ENCODE measurements at regions not wholly inside any gene's neighbourhood (a gene's known extent, or its start where the extent isn't known, plus 50 kb on each side); places are given as distances from the start of the nearest gene placed in this dataset.

DNA sequence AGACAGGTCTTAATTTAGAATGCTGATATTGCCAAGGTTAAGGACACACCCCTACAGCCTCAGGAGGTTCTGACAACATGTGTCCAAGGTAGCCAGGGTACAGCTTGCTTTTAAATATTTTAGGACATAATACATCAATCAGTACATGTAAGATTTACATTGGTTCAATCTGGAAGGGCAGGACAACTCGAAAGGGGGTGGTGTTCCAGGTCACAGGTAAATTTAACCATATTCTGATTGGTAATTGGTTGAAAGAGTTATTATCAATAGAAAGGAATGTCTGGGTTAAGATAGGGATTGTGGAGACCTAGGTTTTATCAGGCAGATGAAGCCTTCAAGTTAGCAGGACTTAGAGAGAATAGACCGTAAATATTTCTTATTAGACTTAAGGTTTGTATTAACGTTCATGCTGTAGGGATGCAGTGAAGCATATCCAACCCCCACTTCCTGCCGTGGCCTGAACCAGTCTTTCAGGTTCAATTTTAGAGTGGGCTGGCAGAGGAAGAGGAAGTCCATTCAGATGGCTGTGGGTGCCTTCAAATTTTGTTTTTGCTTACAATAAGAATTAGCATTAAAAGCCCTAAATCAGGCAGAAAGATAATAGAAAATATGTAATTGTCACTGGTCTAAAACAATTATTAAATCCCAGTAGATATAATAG is 136.5 kb upstream of the GALNTL6 start:
- WGBS (ENCODE audit: insufficient coverage), result no CpG with 5 or more reads among the region's 4 CpGs
- H3K36me3 Mint-ChIP-seq, result no peaks in the 10 kb centered on the region
- H3K27ac Mint-ChIP-seq, result no peak overlapping the region
- H3K4me1 ChIP-seq (ENCODE audit: control insufficient read depth in 1 of 2, extremely low read depth in 1 of 2, insufficient read depth in 2 of 2, low read length in 2 of 2), result no peaks in the 10 kb centered on the region
- H3K27me3 ChIP-seq (replicated peaks in 1 of 2; ENCODE audit: control insufficient read depth in 2 of 2, extremely low read depth in 1 of 2, insufficient read depth in 2 of 2, low read length in 1 of 2), result no peaks in the 10 kb centered on the region
- H3K36me3 ChIP-seq (ENCODE audit: control insufficient read depth in 2 of 2, extremely low read depth in 1 of 2, insufficient read depth in 1 of 2, low read length in 1 of 2), result no peaks in the 10 kb centered on the region
- H3K4me3 Mint-ChIP-seq, result no peak overlapping the region
- H3K4me1 Mint-ChIP-seq, result no peaks in the 10 kb centered on the region
- H3K4me3 ChIP-seq (ENCODE audit: control insufficient read depth in 1 of 2, extremely low read depth in 1 of 2, low read length in 1 of 2), result no peak overlapping the region
- H3K27ac ChIP-seq (ENCODE audit: low read length), result no peak overlapping the region
- DNase-seq (no peak), ATAC-seq (replicated peaks in 1 of 4) (no peak)
- H3K9me3 ChIP-seq, result no peaks in the 10 kb centered on the region
- H3K27me3 Mint-ChIP-seq, result no peaks in the 10 kb centered on the region
- CTCF ChIA-PET, result no interaction called here
- POLR2A ChIA-PET, result no interaction called here
- H3K9me3 Mint-ChIP-seq, result peaks cover 0 to 8% (median 2%) of the 10 kb centered on the region in 3 donors

DNA sequence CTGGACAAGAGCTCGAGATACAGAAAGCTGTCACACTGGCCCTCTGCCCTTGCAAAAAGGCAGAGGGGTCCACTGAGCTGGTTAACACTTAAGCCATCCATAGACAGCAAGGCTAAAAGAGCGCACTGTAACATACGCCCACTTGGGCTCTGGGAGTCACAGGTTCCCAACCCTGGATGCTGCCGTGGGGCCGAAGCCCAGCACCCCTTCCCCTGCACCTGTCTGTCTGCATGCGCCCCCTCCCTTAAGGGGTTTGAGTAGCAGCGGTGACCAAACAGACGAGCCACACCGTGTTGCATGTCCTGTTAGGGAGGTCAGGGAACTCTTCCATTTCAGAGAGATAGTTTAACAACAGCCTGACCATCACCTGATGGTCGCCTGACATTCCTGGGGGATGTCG is 138.4 kb upstream of the GALNTL6 start:
- Histone ChIP-seq H3K4me1 (ENCODE audit: control insufficient read depth in 1 of 2, extremely low read depth in 1 of 2, insufficient read depth in 2 of 2, low read length in 2 of 2) (no peaks in the 10 kb centered on the region), H3K27me3 (replicated peaks in 1 of 2; ENCODE audit: control insufficient read depth in 2 of 2, extremely low read depth in 1 of 2, insufficient read depth in 2 of 2, low read length in 1 of 2) (no peaks in the 10 kb centered on the region), H3K4me3 (ENCODE audit: control insufficient read depth in 1 of 2, extremely low read depth in 1 of 2, low read length in 1 of 2) (no peak overlapping the region), H3K9me3 (no peaks in the 10 kb centered on the region), H3K36me3 (ENCODE audit: control insufficient read depth in 2 of 2, extremely low read depth in 1 of 2, insufficient read depth in 1 of 2, low read length in 1 of 2) (no peaks in the 10 kb centered on the region), H3K27ac (ENCODE audit: low read length) (no peak overlapping the region)
- Mint-ChIP-seq H3K9me3 (peaks cover 0 to 5% (median 5%) of the 10 kb centered on the region in 3 donors), H3K4me3 (no peak overlapping the region), H3K27ac (no peak overlapping the region), H3K27me3 (no peaks in the 10 kb centered on the region), H3K36me3 (no peaks in the 10 kb centered on the region), H3K4me1 (no peaks in the 10 kb centered on the region)
- CTCF ChIA-PET, result no interaction called here
- 76% methylated on average over 4 of the region's 11 CpGs for WGBS (ENCODE audit: insufficient coverage)
- ATAC-seq (replicated peaks in 1 of 4) (no peak), DNase-seq (no peak)
- POLR2A ChIA-PET, result no interaction called here

DNA sequence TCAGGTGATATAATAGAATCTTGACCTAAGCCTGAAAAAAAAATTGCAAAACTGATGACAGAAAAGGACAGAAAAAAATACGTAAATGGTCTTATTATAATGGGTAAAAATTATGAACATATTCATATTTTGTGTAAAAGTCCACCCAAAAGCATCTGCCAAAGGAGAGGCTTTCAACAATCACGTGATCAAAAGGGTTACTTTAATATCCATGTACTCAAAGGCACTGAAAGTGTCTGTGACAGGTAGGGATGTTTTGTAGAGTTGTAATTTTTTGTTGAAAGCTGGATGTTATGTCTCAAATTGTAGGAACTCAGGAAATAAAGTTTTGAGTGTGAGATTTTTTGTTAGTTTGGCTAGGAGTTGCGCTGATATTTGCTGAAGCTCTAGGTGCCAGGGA is 144.8 kb upstream of the GALNTL6 start:
- H3K9me3 Mint-ChIP-seq, result peaks cover 0 to 5% (median 3%) of the 10 kb centered on the region in 3 donors
- no peaks in the 10 kb centered on the region for H3K4me1 ChIP-seq (ENCODE audit: control insufficient read depth in 1 of 2, extremely low read depth in 1 of 2, insufficient read depth in 2 of 2, low read length in 2 of 2)
- H3K36me3 Mint-ChIP-seq, result no peaks in the 10 kb centered on the region
- H3K4me1 Mint-ChIP-seq, result no peaks in the 10 kb centered on the region
- no peak overlapping the region for H3K4me3 ChIP-seq (ENCODE audit: control insufficient read depth in 1 of 2, extremely low read depth in 1 of 2, low read length in 1 of 2)
- H3K9me3 ChIP-seq, result no peaks in the 10 kb centered on the region
- H3K27me3 Mint-ChIP-seq, result no peaks in the 10 kb centered on the region
- no peak overlapping the region for H3K4me3 Mint-ChIP-seq
- ChIA-PET POLR2A (no interaction called here), CTCF (no interaction called here)
- no peaks in the 10 kb centered on the region for H3K36me3 ChIP-seq (ENCODE audit: control insufficient read depth in 2 of 2, extremely low read depth in 1 of 2, insufficient read depth in 1 of 2, low read length in 1 of 2)
- H3K27me3 ChIP-seq (replicated peaks in 1 of 2; ENCODE audit: control insufficient read depth in 2 of 2, extremely low read depth in 1 of 2, insufficient read depth in 2 of 2, low read length in 1 of 2), result no peaks in the 10 kb centered on the region
- H3K27ac Mint-ChIP-seq, result no peak overlapping the region
- H3K27ac ChIP-seq (ENCODE audit: low read length), result no peak overlapping the region
- DNase-seq (no peak), ATAC-seq (replicated peaks in 1 of 4) (no peak)
- no CpG with 5 or more reads among the region's 3 CpGs for WGBS (ENCODE audit: insufficient coverage)

DNA sequence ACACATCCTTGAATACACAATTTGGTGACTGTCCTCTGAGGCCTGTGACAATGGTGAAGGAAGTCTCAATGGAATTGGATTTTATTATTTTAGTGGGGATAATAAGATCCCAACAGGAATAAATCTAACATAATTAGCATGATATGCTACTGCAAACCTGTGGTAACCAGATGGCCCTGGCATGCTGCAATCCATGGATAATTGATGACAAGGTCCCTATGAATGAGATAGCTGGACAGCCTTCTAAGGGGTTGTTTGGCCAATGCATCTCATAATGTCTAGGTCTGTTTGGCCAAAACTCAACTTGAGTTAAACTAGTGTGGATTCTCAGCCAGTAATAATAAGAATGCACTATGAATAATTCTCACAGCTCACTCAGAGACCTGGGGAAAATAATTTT is 145.3 kb upstream of the GALNTL6 start:
- no peaks in the 10 kb centered on the region for H3K9me3 ChIP-seq
- no peaks in the 10 kb centered on the region for H3K4me1 ChIP-seq (ENCODE audit: control insufficient read depth in 1 of 2, extremely low read depth in 1 of 2, insufficient read depth in 2 of 2, low read length in 2 of 2)
- Mint-ChIP-seq H3K27me3 (no peaks in the 10 kb centered on the region), H3K9me3 (peaks cover 0 to 3% (median 2%) of the 10 kb centered on the region in 3 donors), H3K36me3 (no peaks in the 10 kb centered on the region), H3K4me3 (no peak overlapping the region), H3K27ac (no peak overlapping the region), H3K4me1 (no peaks in the 10 kb centered on the region)
- no peak for DNase-seq
- no peaks in the 10 kb centered on the region for H3K36me3 ChIP-seq (ENCODE audit: control insufficient read depth in 2 of 2, extremely low read depth in 1 of 2, insufficient read depth in 1 of 2, low read length in 1 of 2)
- H3K27me3 ChIP-seq (replicated peaks in 1 of 2; ENCODE audit: control insufficient read depth in 2 of 2, extremely low read depth in 1 of 2, insufficient read depth in 2 of 2, low read length in 1 of 2), result no peaks in the 10 kb centered on the region
- no peak for ATAC-seq (replicated peaks in 1 of 4)
- no peak overlapping the region for H3K27ac ChIP-seq (ENCODE audit: low read length)
- no peak overlapping the region for H3K4me3 ChIP-seq (ENCODE audit: control insufficient read depth in 1 of 2, extremely low read depth in 1 of 2, low read length in 1 of 2)
- ChIA-PET POLR2A (no interaction called here), CTCF (no interaction called here)

DNA sequence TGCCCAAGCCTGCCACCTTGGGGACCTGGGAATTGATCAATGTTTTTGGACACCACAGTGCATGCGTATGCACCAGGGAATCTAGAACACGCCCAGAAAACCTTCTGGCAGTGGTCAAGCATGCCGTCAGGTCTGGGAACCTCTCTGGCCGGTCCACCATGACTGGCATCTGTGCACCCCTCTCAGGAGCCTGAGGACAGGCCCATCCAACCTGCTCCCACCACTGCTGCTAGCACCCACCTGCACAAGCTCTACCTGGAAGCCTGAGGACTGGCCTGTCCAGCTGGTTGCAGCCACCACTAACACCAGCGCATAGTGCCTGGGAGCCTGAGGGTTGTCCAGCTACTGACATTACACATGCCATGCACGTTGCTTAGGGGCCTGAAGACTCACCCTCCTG is 162.1 kb upstream of the GALNTL6 start:
- no peak overlapping the region for H3K27ac ChIP-seq (ENCODE audit: low read length)
- no peaks in the 10 kb centered on the region for H3K36me3 ChIP-seq (ENCODE audit: control insufficient read depth in 2 of 2, extremely low read depth in 1 of 2, insufficient read depth in 1 of 2, low read length in 1 of 2)
- POLR2A ChIA-PET, result no interaction called here
- H3K4me1 Mint-ChIP-seq, result no peaks in the 10 kb centered on the region
- peaks cover 0 to 11% (median 0%) of the 10 kb centered on the region in 3 donors for H3K9me3 Mint-ChIP-seq
- no peaks in the 10 kb centered on the region for H3K4me1 ChIP-seq (ENCODE audit: control insufficient read depth in 1 of 2, extremely low read depth in 1 of 2, insufficient read depth in 2 of 2, low read length in 2 of 2)
- no peak overlapping the region for H3K4me3 ChIP-seq (ENCODE audit: control insufficient read depth in 1 of 2, extremely low read depth in 1 of 2, low read length in 1 of 2)
- H3K36me3 Mint-ChIP-seq, result no peaks in the 10 kb centered on the region
- H3K9me3 ChIP-seq, result no peaks in the 10 kb centered on the region
- CTCF ChIA-PET, result no interaction called here
- DNase-seq, result no peak
- no peak for ATAC-seq (replicated peaks in 1 of 4)
- no peaks in the 10 kb centered on the region for H3K27me3 ChIP-seq (replicated peaks in 1 of 2; ENCODE audit: control insufficient read depth in 2 of 2, extremely low read depth in 1 of 2, insufficient read depth in 2 of 2, low read length in 1 of 2)
- H3K27ac Mint-ChIP-seq, result no peak overlapping the region
- WGBS (ENCODE audit: insufficient coverage), result 83% methylated on average over 6 of the region's 6 CpGs
- H3K27me3 Mint-ChIP-seq, result no peaks in the 10 kb centered on the region
- H3K4me3 Mint-ChIP-seq, result no peak overlapping the region

DNA sequence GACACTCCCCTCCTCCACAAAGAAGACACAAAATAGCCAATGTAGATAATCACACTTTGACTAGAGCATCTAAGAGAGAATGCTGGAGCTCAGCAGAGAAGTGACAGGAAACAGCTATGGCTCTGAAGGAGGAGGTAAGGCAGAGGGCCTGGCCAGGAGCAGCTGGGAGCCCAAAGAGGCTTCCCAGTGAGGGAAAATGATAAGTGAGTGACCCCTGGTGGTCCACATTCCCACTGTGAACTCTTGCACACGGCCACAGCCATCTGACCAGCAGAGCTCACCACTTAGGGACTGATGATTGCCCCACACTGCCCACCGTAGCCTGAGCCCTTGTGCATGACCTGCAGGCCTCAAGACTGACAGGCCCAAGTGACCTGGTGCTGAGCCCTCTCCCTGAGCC is 162.7 kb upstream of the GALNTL6 start:
- Mint-ChIP-seq H3K27ac (no peak overlapping the region), H3K36me3 (no peaks in the 10 kb centered on the region), H3K9me3 (peaks cover 0 to 11% (median 0%) of the 10 kb centered on the region in 3 donors), H3K4me3 (no peak overlapping the region), H3K27me3 (no peaks in the 10 kb centered on the region), H3K4me1 (no peaks in the 10 kb centered on the region)
- 63% methylated on average over 2 of the region's 2 CpGs for WGBS (ENCODE audit: insufficient coverage)
- DNase-seq (no peak), ATAC-seq (replicated peaks in 1 of 4) (no peak)
- no peaks in the 10 kb centered on the region for H3K27me3 ChIP-seq (replicated peaks in 1 of 2; ENCODE audit: control insufficient read depth in 2 of 2, extremely low read depth in 1 of 2, insufficient read depth in 2 of 2, low read length in 1 of 2)
- ChIA-PET POLR2A (no interaction called here), CTCF (no interaction called here)
- no peaks in the 10 kb centered on the region for H3K36me3 ChIP-seq (ENCODE audit: control insufficient read depth in 2 of 2, extremely low read depth in 1 of 2, insufficient read depth in 1 of 2, low read length in 1 of 2)
- no peaks in the 10 kb centered on the region for H3K9me3 ChIP-seq
- no peaks in the 10 kb centered on the region for H3K4me1 ChIP-seq (ENCODE audit: control insufficient read depth in 1 of 2, extremely low read depth in 1 of 2, insufficient read depth in 2 of 2, low read length in 2 of 2)
- no peak overlapping the region for H3K27ac ChIP-seq (ENCODE audit: low read length)
- no peak overlapping the region for H3K4me3 ChIP-seq (ENCODE audit: control insufficient read depth in 1 of 2, extremely low read depth in 1 of 2, low read length in 1 of 2)

DNA sequence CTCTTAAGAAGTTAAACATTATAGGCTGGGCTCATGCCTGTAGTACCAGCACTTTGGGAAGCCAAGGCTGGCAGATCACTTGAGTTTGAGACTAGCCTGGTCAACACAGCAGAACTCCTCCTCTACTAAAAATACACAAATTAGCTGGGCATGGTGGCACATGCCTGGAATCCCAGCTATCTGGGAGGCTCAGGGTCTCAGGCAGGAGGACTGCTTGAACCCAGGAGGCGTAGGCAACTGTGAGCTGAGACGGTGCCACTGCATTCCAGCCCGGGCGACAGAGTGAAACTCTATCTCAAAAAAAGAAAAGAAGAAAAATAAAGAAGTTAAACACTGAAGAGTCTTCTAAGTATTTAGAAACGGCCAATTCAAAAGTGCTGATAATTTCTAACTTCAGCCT is 164.3 kb upstream of the GALNTL6 start:
- ChIA-PET CTCF (no interaction called here), POLR2A (no interaction called here)
- no peak overlapping the region for H3K4me3 Mint-ChIP-seq
- ATAC-seq (replicated peaks in 1 of 4), result no peak
- H3K4me3 ChIP-seq (ENCODE audit: control insufficient read depth in 1 of 2, extremely low read depth in 1 of 2, low read length in 1 of 2), result no peak overlapping the region
- H3K36me3 ChIP-seq (ENCODE audit: control insufficient read depth in 2 of 2, extremely low read depth in 1 of 2, insufficient read depth in 1 of 2, low read length in 1 of 2), result no peaks in the 10 kb centered on the region
- no peak overlapping the region for H3K27ac Mint-ChIP-seq
- H3K36me3 Mint-ChIP-seq, result no peaks in the 10 kb centered on the region
- WGBS (ENCODE audit: insufficient coverage), result 91% methylated on average over 4 of the region's 5 CpGs
- H3K9me3 Mint-ChIP-seq, result peaks cover 0 to 11% (median 0%) of the 10 kb centered on the region in 3 donors
- no peaks in the 10 kb centered on the region for H3K27me3 Mint-ChIP-seq
- no peak for DNase-seq
- H3K9me3 ChIP-seq, result no peaks in the 10 kb centered on the region
- no peaks in the 10 kb centered on the region for H3K27me3 ChIP-seq (replicated peaks in 1 of 2; ENCODE audit: control insufficient read depth in 2 of 2, extremely low read depth in 1 of 2, insufficient read depth in 2 of 2, low read length in 1 of 2)
- no peaks in the 10 kb centered on the region for H3K4me1 ChIP-seq (ENCODE audit: control insufficient read depth in 1 of 2, extremely low read depth in 1 of 2, insufficient read depth in 2 of 2, low read length in 2 of 2)
- no peak overlapping the region for H3K27ac ChIP-seq (ENCODE audit: low read length)
- H3K4me1 Mint-ChIP-seq, result no peaks in the 10 kb centered on the region

All from T-cell (primary cell).